DOHH2 (cell line): ENCODE measurements at regions not wholly inside any gene's neighbourhood (a gene's known extent, or its start where the extent isn't known, plus 50 kb on each side); places are given as distances from the start of the nearest gene placed in this dataset.

Source experiments
- H3F3A ChIP-seq: fragments of 200-600 bp; sonication (generic), shearing (Covaris generic); 2 replicates; pipeline ENCODE4 v1.6.0; 2016; ENCODE audit warnings: antibody characterized with exemption, mild to moderate bottlenecking; ENCODE audit not compliant: control insufficient read depth, insufficient read depth
- H3K27ac ChIP-seq: fragments of 200-600 bp; sonication (generic); 2 replicates; pipeline ENCODE4 v1.5.1; 2014; ENCODE audit warnings: low read depth, mild to moderate bottlenecking, low read length, moderate library complexity
- H3K27me3 ChIP-seq: fragments of 200-600 bp; sonication (generic); 2 replicates; pipeline ENCODE4 v1.6.1; 2014; ENCODE audit warnings: mild to moderate bottlenecking, low read length, mixed read lengths; ENCODE audit not compliant: control insufficient read depth
- H3K36me3 ChIP-seq: fragments of 200-600 bp; sonication (generic); 2 replicates; pipeline ENCODE4 v1.6.1; 2014; ENCODE audit warnings: mild to moderate bottlenecking, low read length, moderate library complexity, mixed read lengths; ENCODE audit not compliant: control insufficient read depth
- H3K4me1 ChIP-seq: fragments of 200-600 bp; sonication (generic); 2 replicates; pipeline ENCODE4 v1.6.1; 2014; ENCODE audit warnings: mild to moderate bottlenecking, low read length, mixed read lengths; ENCODE audit not compliant: control insufficient read depth
- H3K4me2 ChIP-seq: fragments of 200-600 bp; sonication (generic); 2 replicates; pipeline ENCODE4 v1.6.0; 2014; ENCODE audit warnings: mild to moderate bottlenecking, low read length, moderate library complexity
- H3K4me3 ChIP-seq: fragments of 200-600 bp; sonication (generic); 2 replicates; pipeline ENCODE4 v1.5.1; 2014; ENCODE audit warnings: mild to moderate bottlenecking, low read length, mixed read lengths
- H3K79me2 ChIP-seq: fragments of 200-600 bp; sonication (generic); 2 replicates; pipeline ENCODE4 v1.6.1; 2014; ENCODE audit warnings: mild to moderate bottlenecking, low read length, mixed read lengths; ENCODE audit not compliant: control insufficient read depth
- H3K9me2 ChIP-seq: fragments of 200-600 bp; sonication (generic); replicated peaks from 2 replicates; pipeline ENCODE4 v1.6.1; 2014; ENCODE audit warnings: mild to moderate bottlenecking, low read length, mixed read lengths; ENCODE audit not compliant: control insufficient read depth
- H3K9me3 ChIP-seq: fragments of 200-600 bp; sonication (generic); 2 replicates; pipeline ENCODE4 v1.6.1; 2014; ENCODE audit warnings: antibody characterized with exemption, low read length, mixed read lengths; ENCODE audit not compliant: control insufficient read depth, insufficient read depth
- H4K20me1 ChIP-seq: fragments of 200-600 bp; sonication (generic); 2 replicates; pipeline ENCODE4 v1.6.0; 2014; ENCODE audit warnings: low read depth, mild to moderate bottlenecking, antibody characterized with exemption, low read length, moderate library complexity; ENCODE audit not compliant: control insufficient read depth, insufficient read depth
- CTCF ChIP-seq: fragments of 200-600 bp; sonication (generic); IDR thresholded peaks from one replicate; pipeline ENCODE4 v1.5.1; 2014; ENCODE audit warnings: antibody characterized with exemption, mild to moderate bottlenecking, low read depth, low read length; ENCODE audit not compliant: poor library complexity, severe bottlenecking
- EZH2phosphoT487 ChIP-seq: fragments of 200-600 bp; sonication (generic); IDR thresholded peaks from 2 replicates; pipeline ENCODE4 v1.6.1; 2017; ENCODE audit warnings: borderline replicate concordance, mild to moderate bottlenecking, antibody characterized with exemption, low read length, moderate library complexity, mixed read lengths

DNA sequence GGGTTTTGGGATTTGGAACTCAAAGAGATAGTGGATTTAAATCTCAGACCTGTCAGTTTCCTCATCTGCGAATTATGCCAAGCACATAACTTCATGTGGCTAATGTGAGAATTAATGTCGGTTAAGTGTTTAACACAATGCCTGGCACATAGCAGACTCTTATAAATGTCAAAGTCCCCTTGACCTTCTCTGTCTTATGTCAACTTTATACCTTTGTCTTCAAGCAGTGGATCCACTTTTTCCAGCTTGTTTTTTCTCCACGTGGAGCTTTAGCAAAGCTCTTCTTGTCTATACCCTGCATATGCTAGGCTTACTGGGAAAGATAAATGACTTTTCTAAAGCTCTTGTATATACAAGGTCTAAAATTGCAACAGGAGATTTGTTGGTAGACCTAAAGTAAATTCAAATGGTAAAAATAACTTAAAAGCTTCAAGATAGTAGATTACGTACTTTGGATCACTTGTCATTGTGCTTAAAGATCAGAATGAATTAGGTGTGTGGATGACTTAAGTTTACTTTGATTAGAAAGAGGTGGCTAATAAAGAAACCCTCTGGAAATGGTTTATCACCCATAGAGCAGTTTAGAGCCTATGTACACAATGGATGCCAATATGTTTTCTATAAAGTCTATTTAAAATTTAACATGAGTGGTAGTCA lies 318.3 kb upstream of the SORL1-AS1 start:
- TF ChIP-seq EZH2phosphoT487, result no peak
- no peak for TF ChIP-seq CTCF
- H3K9me2 ChIP-seq, result no peaks in the 10 kb centered on the region
- no peaks in the 10 kb centered on the region for H3K9me3 ChIP-seq
- H3K27me3 ChIP-seq, result no peaks in the 10 kb centered on the region
- no peak overlapping the region for H3K4me3 ChIP-seq
- no peaks in the 10 kb centered on the region for H3K79me2 ChIP-seq
- no peaks in the 10 kb centered on the region for H4K20me1 ChIP-seq
- H3K4me2 ChIP-seq, result no peak overlapping the region
- H3F3A ChIP-seq, result peaks cover 3% of the 10 kb centered on the region; the same call in 1 of the 2 replicates
- peaks cover 19% of the 10 kb centered on the region for H3K4me1 ChIP-seq
- H3K27ac ChIP-seq, result no peak overlapping the region
- H3K36me3 ChIP-seq, result no peaks in the 10 kb centered on the region

GRCh38 chr11:121769191-121769590 lies 316.4 kb upstream of the SORL1-AS1 start:
- H3K27ac ChIP-seq, result no peak overlapping the region
- H3K4me3 ChIP-seq, result no peak overlapping the region
- no peak overlapping the region for H3K4me2 ChIP-seq
- H4K20me1 ChIP-seq, result no peaks in the 10 kb centered on the region
- no peaks in the 10 kb centered on the region for H3K27me3 ChIP-seq
- H3K79me2 ChIP-seq, result no peaks in the 10 kb centered on the region
- no peak for TF ChIP-seq EZH2phosphoT487
- H3K4me1 ChIP-seq, result peaks cover 37% of the 10 kb centered on the region
- H3K9me2 ChIP-seq, result no peaks in the 10 kb centered on the region
- peaks cover 3% of the 10 kb centered on the region; the same call in 1 of the 2 replicates for H3F3A ChIP-seq
- H3K9me3 ChIP-seq, result no peaks in the 10 kb centered on the region
- H3K36me3 ChIP-seq, result no peaks in the 10 kb centered on the region

- Histone ChIP-seq H3K36me3 (no peaks in the 10 kb centered on the region), H3K27me3 (no peaks in the 10 kb centered on the region), H3F3A (peaks cover 3% of the 10 kb centered on the region), H3K4me3 (peak overlapping the region; percentile 32), H4K20me1 (no peaks in the 10 kb centered on the region), H3K4me1 (peaks cover 55% of the 10 kb centered on the region), H3K4me2 (peak overlapping the region; percentile 48), H3K79me2 (no peaks in the 10 kb centered on the region), H3K9me3 (no peaks in the 10 kb centered on the region), H3K27ac (peak overlapping the region; percentile 60), H3K9me2 (no peaks in the 10 kb centered on the region)
- no peak for TF ChIP-seq CTCF
- no peak for TF ChIP-seq EZH2phosphoT487
Measured at GRCh38 chr11:121767433-121767832, 314.7 kb upstream of the SORL1-AS1 start.

- TF ChIP-seq EZH2phosphoT487 (no peak), CTCF (no peak)
- no peaks in the 10 kb centered on the region for H3K27me3 ChIP-seq
Measured at GRCh38 chr11:121766991-121767390, 314.2 kb upstream of the SORL1-AS1 start.

More at GRCh38 chr11:121766991-121767390, 314.2 kb upstream of the SORL1-AS1 start:
- Histone ChIP-seq H3K9me2 (no peaks in the 10 kb centered on the region), H3K27ac (peak overlapping the region; percentile 33), H3K4me3 (no peak overlapping the region), H3F3A (peaks cover 3% of the 10 kb centered on the region), H3K79me2 (no peaks in the 10 kb centered on the region), H3K36me3 (no peaks in the 10 kb centered on the region), H3K4me2 (peak overlapping the region; percentile 15; the same call in 1 of the 2 replicates), H4K20me1 (no peaks in the 10 kb centered on the region), H3K4me1 (peaks cover 59% of the 10 kb centered on the region), H3K9me3 (no peaks in the 10 kb centered on the region)
